HG03025 (cell line): ENCODE measurements at regions not wholly inside any gene's neighbourhood (a gene's known extent, or its start where the extent isn't known, plus 50 kb on each side); places are given as distances from the start of the nearest gene placed in this dataset.

Experiments used
- ATAC-seq: cut with Tn5 transposase; IDR thresholded peaks from one replicate; pipeline ENCODE4 v1.9.1; 2021; ENCODE audit warnings: mild to moderate bottlenecking, moderate library complexity; ENCODE audit not compliant: unreplicated experiment, low FRiP score

- ATAC-seq, result no peak
These were observed 291.0 kb downstream of the BRD1 start for GRCh38 chr22:49536571-49537131.

- no peak for ATAC-seq
These were observed 292.0 kb downstream of the BRD1 start for GRCh38 chr22:49535527-49536125.

DNA sequence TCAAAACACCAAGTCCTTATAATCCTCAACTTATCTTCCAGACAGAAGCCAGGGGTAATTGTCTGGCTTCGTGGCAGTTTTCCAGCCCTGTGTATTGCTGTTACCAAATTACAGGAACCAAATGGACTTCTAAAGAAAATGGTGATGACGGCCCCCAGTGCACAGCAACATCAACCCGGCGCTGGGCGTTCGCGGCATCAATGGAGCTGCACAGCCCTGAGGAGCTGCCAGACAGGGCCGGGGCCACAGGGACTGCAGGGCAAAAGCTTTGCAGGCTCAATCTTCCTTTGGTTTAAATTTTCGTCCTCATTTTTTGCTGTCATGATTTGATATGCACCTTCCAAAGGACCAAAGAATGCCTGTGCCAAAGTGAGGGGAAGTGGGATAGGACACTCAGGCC lies 292.5 kb downstream of the BRD1 start:
- no peak for ATAC-seq

- ATAC-seq, result no peak
These were observed 293.3 kb downstream of the BRD1 start for GRCh38 chr22:49534386-49534785.

- no peak for ATAC-seq
These were observed 293.8 kb downstream of the BRD1 start for GRCh38 chr22:49533886-49534285.

GRCh38 chr22:49532869-49533802 lies 294.5 kb downstream of the BRD1 start:
- ATAC-seq, result no peak

DNA sequence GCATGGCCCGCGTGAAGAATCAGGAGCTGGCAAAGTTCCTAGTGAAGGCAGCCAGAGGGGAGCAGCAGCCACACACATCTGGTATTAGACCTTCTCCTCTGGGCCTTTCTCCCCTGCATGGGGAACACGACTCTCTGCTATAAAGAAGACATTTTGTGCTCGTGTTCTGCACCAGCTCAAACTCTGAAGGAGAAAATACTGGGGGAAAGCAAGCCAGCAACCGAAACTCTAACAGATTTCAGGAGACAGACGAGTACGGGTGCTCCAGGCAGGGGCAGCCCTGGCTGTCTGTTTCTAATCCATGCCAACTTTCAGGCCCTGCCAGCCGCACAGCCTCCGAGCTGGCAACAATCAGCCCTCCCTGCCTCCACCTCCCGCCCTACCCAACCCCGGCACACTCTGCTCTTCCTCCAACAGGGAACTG lies 296.3 kb downstream of the BRD1 start:
- no peak for ATAC-seq

GRCh38 chr22:49530671-49531367 lies 296.9 kb downstream of the BRD1 start:
- ATAC-seq, result no peak

GRCh38 chr22:49528420-49528720 lies 299.3 kb downstream of the BRD1 start:
- ATAC-seq, result no peak

GRCh38 chr22:49527611-49528419 lies 299.9 kb downstream of the BRD1 start:
- ATAC-seq, result no peak

- no peak for ATAC-seq
These were observed 301.7 kb downstream of the BRD1 start for GRCh38 chr22:49525801-49526535.

- no peak for ATAC-seq
These were observed 302.3 kb downstream of the BRD1 start for GRCh38 chr22:49525360-49525759.

GRCh38 chr22:49524362-49524761 lies 303.3 kb downstream of the BRD1 start:
- no peak for ATAC-seq

DNA sequence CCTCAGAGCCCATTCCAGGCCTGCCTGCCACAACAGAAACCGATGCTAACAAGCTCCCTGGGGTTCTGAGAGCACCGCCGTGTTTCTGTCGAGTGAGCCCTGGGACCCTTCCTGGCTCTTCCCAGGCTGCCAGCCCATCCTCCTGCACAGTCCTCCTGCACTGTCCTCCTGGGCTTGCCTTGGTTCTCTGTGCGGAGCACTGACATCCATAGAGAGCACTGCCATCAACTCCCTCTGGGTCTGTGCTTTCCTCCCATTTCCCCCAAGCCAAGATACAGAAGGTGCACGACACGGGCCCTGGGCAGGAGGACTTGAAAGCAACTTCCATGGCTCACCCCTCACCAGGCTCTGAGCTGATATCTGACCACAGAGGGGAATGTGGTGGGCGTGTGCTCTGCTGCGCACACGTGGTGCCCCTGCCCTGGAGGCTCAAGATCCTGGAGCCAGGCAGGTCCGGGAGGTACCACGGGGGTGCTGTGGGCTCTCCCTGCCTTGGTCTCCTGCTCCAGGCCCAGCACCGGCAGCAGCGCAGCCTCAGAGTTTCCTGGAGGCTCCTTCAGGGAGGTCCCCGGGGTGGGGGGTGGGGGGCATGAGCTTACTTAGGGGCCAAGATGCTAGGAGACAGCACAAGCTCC lies 304.2 kb downstream of the BRD1 start:
- ATAC-seq, result no peak

- ATAC-seq, result no peak
These were observed 304.9 kb downstream of the BRD1 start for GRCh38 chr22:49522582-49523373.

DNA sequence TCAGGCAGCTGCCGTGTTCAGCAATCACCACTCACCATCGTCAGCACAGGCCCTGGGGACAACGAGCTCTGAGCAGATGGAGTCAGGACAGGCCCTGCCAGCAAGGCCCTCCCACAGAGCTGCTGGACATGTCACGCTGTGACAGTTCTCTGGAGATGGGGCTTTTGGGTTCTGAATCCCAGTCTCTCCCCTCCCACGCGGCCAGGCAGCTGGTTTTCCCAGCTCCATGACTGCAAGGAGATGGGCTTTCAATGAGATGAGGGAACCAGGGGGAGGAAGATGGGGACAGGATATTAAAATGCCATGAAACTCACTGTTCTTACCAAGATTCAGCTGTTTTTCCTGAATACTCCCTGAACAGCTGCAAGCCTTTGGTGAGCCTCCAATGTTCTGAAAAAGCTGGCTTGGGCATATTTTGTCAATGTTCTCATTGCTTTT lies 305.9 kb downstream of the BRD1 start:
- ATAC-seq, result no peak

DNA sequence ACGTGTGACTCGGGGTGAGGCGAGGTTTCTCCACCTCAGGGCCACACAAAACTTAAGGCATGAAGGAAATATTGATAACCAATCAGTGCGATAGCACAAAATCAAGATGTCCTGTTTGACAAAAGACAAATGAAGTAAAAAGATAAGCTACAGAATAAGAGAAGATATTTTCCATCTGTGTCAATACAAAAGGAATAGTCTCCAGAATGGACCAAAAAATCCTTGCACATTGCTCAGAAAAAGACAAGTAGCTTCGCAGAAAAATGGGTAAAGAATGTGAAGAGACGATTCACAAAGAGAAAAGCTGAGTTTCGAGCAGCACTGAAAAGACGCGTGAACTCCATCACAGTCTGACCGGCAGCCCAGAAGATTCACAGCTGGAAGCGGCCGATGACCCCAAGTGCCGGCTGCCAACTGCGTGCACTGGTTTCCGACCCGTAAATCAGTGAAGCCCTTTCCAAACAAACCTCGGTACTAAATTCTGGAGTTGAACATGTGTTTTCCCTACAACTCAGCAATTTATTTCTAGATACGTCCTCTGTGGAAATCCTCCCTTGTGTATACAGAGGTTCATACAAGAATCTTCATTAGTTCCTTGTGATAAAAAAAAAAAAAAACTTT lies 308.4 kb downstream of the BRD1 start:
- ATAC-seq, result no peak

- ATAC-seq, result no peak
These were observed 309.2 kb downstream of the BRD1 start for GRCh38 chr22:49518436-49518970.
